Prostate gland (tissue), 2 donors: ENCODE measurements at regions not wholly inside any gene's neighbourhood (a gene's known extent, or its start where the extent isn't known, plus 50 kb on each side); places are given as distances from the start of the nearest gene placed in this dataset.

ENCODE experiments used
- DNase-seq: peaks from one replicate; pipeline ENCODE4 v3.0.0-alpha.2; 2019; ENCODE audit warnings: low spot score
- H3K27ac ChIP-seq, 2 donors: fragments of 200-600 bp; sonication (generic); 2 replicates each; pipeline ENCODE4 v1.5.1; 2017 to 2019
- H3K27me3 ChIP-seq: fragments of 200-600 bp; sonication (generic); replicated peaks from 2 replicates; pipeline ENCODE4 v1.5.1; 2019; ENCODE audit not compliant: insufficient read depth
- H3K36me3 ChIP-seq, 2 donors: fragments of 200-600 bp; sonication (generic); 1 replicate in 1 of 2; 2 replicates in 1 of 2; pipeline versions ENCODE4 v1.5.1 to v1.8.1; 2017 to 2019
- H3K4me1 ChIP-seq: fragments of 200-600 bp; sonication (generic); replicated peaks from 2 replicates; pipeline ENCODE4 v1.5.1; 2019
- H3K4me3 ChIP-seq, 2 donors: fragments of 200-600 bp; sonication (generic); 2 replicates each; pipeline ENCODE4 v1.5.1; 2017 to 2019
- H3K9me3 ChIP-seq: fragments of 200-600 bp; sonication (generic); 2 replicates; pipeline ENCODE4 v1.5.1; 2017
- CTCF ChIP-seq, 4 experiments: fragments of 200-600 bp in 2 of 4; fragments of 450-650 bp in 2 of 4; sonication (generic) in 2 of 4; IDR thresholded peaks; 1 replicate in 3 of 4; 2 replicates in 1 of 4; pipeline ENCODE4 v1.5.1; 2016 to 2019; ENCODE audit warnings: antibody characterized with exemption in 4 of 4, mild to moderate bottlenecking in 2 of 4, moderate library complexity in 2 of 4
- POLR2A ChIP-seq: fragments of 450-650 bp; IDR thresholded peaks from one replicate; pipeline ENCODE4 v1.6.1; 2016; ENCODE audit warnings: antibody characterized with exemption, mild to moderate bottlenecking
- POLR2AphosphoS5 ChIP-seq: sonication (generic); formaldehyde crosslinking; IDR thresholded peaks from one replicate; pipeline ENCODE4 v1.6.1; 2017; ENCODE audit warnings: antibody characterized with exemption
- WGBS: methylation state at CpG from one replicate; pipeline ENCODE4 v1.1.5; 2018; 5-methylcytosine and 5-hydroxymethylcytosine counted together
- intact Hi-C: fragments of 100-400 bp; cut with DNase I; formaldehyde crosslinking; loops from one replicate; pipeline ENCODE4 v1.14.2; 2022

GRCh38 chr3:191111722-191112121, 87.3 kb upstream of the OSTN start:
- no peak for TF ChIP-seq POLR2A
- TF ChIP-seq CTCF (IDR thresholded peaks at IDR 0.05) = no peak
- H3K36me3 ChIP-seq = no peaks in the 10 kb centered on the region
- 60% methylated on average over 3 of the region's 3 CpGs for WGBS
- H3K27ac ChIP-seq = no peak overlapping the region
- DNase-seq = no peak
- H3K27me3 ChIP-seq = no peaks in the 10 kb centered on the region
- H3K9me3 ChIP-seq = no peaks in the 10 kb centered on the region
- H3K4me3 ChIP-seq = no peak overlapping the region
- intact Hi-C loops = no loop called here
- H3K4me1 ChIP-seq = no peaks in the 10 kb centered on the region

- intact Hi-C loops = no loop called here
- DNase-seq = no peak
- Histone ChIP-seq H3K4me1 (no peaks in the 10 kb centered on the region), H3K27ac (no peak overlapping the region), H3K36me3 (no peaks in the 10 kb centered on the region), H3K4me3 (no peak overlapping the region), H3K9me3 (no peaks in the 10 kb centered on the region), H3K27me3 (no peaks in the 10 kb centered on the region)
- WGBS = 54% methylated on average over 3 of the region's 3 CpGs
- TF ChIP-seq CTCF (IDR thresholded peaks at IDR 0.05) (no peak), POLR2A (no peak), POLR2AphosphoS5 (no peak)
Observed at GRCh38 chr3:191105418-191105817, 93.6 kb upstream of the OSTN start.

- intact Hi-C loops = no loop called here
- WGBS = 49% methylated on average over 4 of the region's 4 CpGs
Observed at GRCh38 chr3:191100516-191100915, 98.5 kb upstream of the OSTN start.

GRCh38 chr3:191094057-191094845, 104.8 kb upstream of the OSTN start:
- intact Hi-C loops = no loop called here
- Histone ChIP-seq H3K27me3 (no peaks in the 10 kb centered on the region), H3K9me3 (no peaks in the 10 kb centered on the region), H3K27ac (no peak overlapping the region), H3K36me3 (no peaks in the 10 kb centered on the region), H3K4me1 (no peaks in the 10 kb centered on the region), H3K4me3 (no peak overlapping the region)
- TF ChIP-seq CTCF (IDR thresholded peaks at IDR 0.05) (no peak), POLR2A (no peak), POLR2AphosphoS5 (no peak)
- DNase-seq = no peak
- WGBS = 65% methylated on average over 3 of the region's 3 CpGs

More at GRCh38 chr3:191100516-191100915, 98.5 kb upstream of the OSTN start:
- no peaks in the 10 kb centered on the region for H3K4me1 ChIP-seq
- no peak for TF ChIP-seq POLR2A
- TF ChIP-seq POLR2AphosphoS5 = no peak
- no peak for TF ChIP-seq CTCF (IDR thresholded peaks at IDR 0.05)
- no peaks in the 10 kb centered on the region for H3K36me3 ChIP-seq
- H3K27ac ChIP-seq = no peak overlapping the region
- H3K9me3 ChIP-seq = no peaks in the 10 kb centered on the region
- no peak overlapping the region for H3K4me3 ChIP-seq
- no peak for DNase-seq
- H3K27me3 ChIP-seq = no peaks in the 10 kb centered on the region

- intact Hi-C loops = no loop called here
- Histone ChIP-seq H3K27me3 (no peaks in the 10 kb centered on the region), H3K9me3 (no peaks in the 10 kb centered on the region), H3K36me3 (no peaks in the 10 kb centered on the region), H3K27ac (no peak overlapping the region), H3K4me3 (no peak overlapping the region), H3K4me1 (no peaks in the 10 kb centered on the region)
- TF ChIP-seq POLR2AphosphoS5 = no peak
- TF ChIP-seq POLR2A = no peak
- no peak for TF ChIP-seq CTCF (IDR thresholded peaks at IDR 0.05)
- WGBS = 91% methylated on average over 3 of the region's 3 CpGs
- DNase-seq = no peak
Observed at GRCh38 chr3:191087391-191087790, 111.7 kb upstream of the OSTN start.
